ENCODE measurements at regions not wholly inside any gene's neighbourhood (a gene's known extent, or its start where the extent isn't known, plus 50 kb on each side); places are given as distances from the start of the nearest gene placed in this dataset.

GRCh38 chr15:27694506-27695087 is 404.5 kb downstream of the OCA2 start:
- TF ChIP-seq CTCF (IDR thresholded peaks at IDR 0.05), result no peak
- TF ChIP-seq POLR2A (IDR thresholded peaks at IDR 0.05), result no peak

Data from esophagus squamous epithelium (tissue), 4 donors.